Uterus (tissue), 3 donors: ENCODE measurements at regions not wholly inside any gene's neighbourhood (a gene's known extent, or its start where the extent isn't known, plus 50 kb on each side); places are given as distances from the start of the nearest gene placed in this dataset.

ENCODE experiments used
- DNase-seq, 2 donors: peaks; one replicate each; pipeline ENCODE4 v3.0.0-alpha.2; 2019 to 2020
- H3K27ac ChIP-seq, 2 donors: fragments of 200-600 bp; sonication (generic); 1 replicate in 1 of 2; 2 replicates in 1 of 2; pipeline ENCODE4 v1.5.1; 2016 to 2018
- H3K27me3 ChIP-seq, 2 donors: fragments of 200-600 bp; sonication (generic); one replicate each; pipeline ENCODE4 v1.5.1; 2018 to 2019; ENCODE audit warnings: control low read depth in 1 of 2
- H3K36me3 ChIP-seq, 2 donors: fragments of 200-600 bp; sonication (generic); one replicate each; pipeline ENCODE4 v1.5.1; 2019; ENCODE audit warnings: control low read depth in 1 of 2
- H3K4me1 ChIP-seq, 2 donors: fragments of 200-600 bp; sonication (generic); one replicate each; pipeline ENCODE4 v1.5.1; 2018 to 2019; ENCODE audit warnings: control low read depth in 1 of 2
- H3K4me3 ChIP-seq, 2 donors: fragments of 200-600 bp; sonication (generic); 1 replicate in 1 of 2; 2 replicates in 1 of 2; pipeline ENCODE4 v1.5.1; 2018 to 2019; ENCODE audit warnings: mild to moderate bottlenecking in 1 of 2
- H3K9me3 ChIP-seq, 2 donors: fragments of 200-600 bp; sonication (generic); one replicate each; pipeline ENCODE4 v1.5.1; 2019; ENCODE audit warnings: control low read depth in 1 of 2
- CTCF ChIP-seq, 4 experiments: fragments of 200-600 bp in 2 of 4; fragments of 450-650 bp in 2 of 4; sonication (generic) in 2 of 4; IDR thresholded peaks; one replicate each; pipeline ENCODE4 v1.5.1; 2016 to 2019; ENCODE audit warnings: antibody characterized with exemption in 4 of 4, mild to moderate bottlenecking in 2 of 4, moderate library complexity in 1 of 4
- POLR2A ChIP-seq, 2 donors: fragments of 450-650 bp; IDR thresholded peaks; one replicate each; pipeline ENCODE4 v1.6.1; 2016; ENCODE audit warnings: antibody characterized with exemption in 2 of 2, mild to moderate bottlenecking in 1 of 2, moderate library complexity in 1 of 2
- intact Hi-C: fragments of 100-400 bp; cut with DNase I; formaldehyde crosslinking; loops from one replicate; pipeline ENCODE4 v1.15.1; 2023; ENCODE audit warnings: low total_unique reads
- donor health status: DM: yes; HTN: yes; CAD: no.

DNA sequence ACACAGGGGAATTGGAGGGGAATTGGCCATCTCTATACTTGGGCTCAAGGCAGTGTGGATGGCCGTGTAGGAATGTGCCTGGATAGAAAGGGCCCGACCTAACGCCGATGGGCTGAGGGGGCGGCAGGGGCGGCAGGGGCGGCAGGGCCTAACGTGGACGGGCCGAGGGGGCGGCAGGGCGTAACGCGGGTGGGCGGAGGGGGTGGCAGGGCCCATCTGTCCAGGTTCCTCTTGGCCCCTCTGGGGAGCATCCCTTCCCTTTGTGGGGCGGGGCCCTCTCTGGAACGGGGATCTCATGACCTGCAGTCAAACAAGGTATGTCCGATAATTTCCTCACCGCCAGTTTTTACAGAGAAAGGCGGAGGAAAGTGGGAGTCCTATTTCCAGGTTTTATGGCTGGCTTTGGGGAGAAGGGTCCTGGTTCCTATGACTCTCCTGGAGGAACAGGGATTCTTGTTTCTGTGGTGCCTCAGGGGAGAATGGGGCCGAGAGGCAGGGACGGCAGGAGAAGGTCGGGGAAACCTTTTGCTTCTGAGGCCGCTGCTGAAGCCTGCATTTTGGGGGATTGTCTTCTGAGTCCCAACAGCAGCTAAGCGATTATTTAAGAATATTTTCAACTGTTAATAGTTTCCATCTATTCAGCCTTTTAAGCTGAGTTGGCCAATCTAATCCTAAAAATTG is 100.8 kb upstream of the FRMD1 start:
- peak in 1 of 2 donors; percentile 8 for DNase-seq
- Histone ChIP-seq H3K9me3 (no peaks in the 10 kb centered on the region), H3K27ac (no peak overlapping the region), H3K4me3 (no peak overlapping the region), H3K27me3 (no peaks in the 10 kb centered on the region), H3K4me1 (peaks cover 0 to 6% of the 10 kb centered on the region in 2 donors), H3K36me3 (no peaks in the 10 kb centered on the region)
- intact Hi-C loops, result no loop called here
- TF ChIP-seq CTCF (IDR thresholded peaks at IDR 0.05), result no peak
- no peak for TF ChIP-seq POLR2A (IDR thresholded peaks at IDR 0.05)

- intact Hi-C loops, result no loop called here
- H3K4me1 ChIP-seq, result peaks cover 0 to 6% of the 10 kb centered on the region in 2 donors
- DNase-seq, result peak in 1 of 2 donors; percentile 16
These were observed 100.1 kb upstream of the FRMD1 start for GRCh38 chr6:168179133-168179532.

DNA sequence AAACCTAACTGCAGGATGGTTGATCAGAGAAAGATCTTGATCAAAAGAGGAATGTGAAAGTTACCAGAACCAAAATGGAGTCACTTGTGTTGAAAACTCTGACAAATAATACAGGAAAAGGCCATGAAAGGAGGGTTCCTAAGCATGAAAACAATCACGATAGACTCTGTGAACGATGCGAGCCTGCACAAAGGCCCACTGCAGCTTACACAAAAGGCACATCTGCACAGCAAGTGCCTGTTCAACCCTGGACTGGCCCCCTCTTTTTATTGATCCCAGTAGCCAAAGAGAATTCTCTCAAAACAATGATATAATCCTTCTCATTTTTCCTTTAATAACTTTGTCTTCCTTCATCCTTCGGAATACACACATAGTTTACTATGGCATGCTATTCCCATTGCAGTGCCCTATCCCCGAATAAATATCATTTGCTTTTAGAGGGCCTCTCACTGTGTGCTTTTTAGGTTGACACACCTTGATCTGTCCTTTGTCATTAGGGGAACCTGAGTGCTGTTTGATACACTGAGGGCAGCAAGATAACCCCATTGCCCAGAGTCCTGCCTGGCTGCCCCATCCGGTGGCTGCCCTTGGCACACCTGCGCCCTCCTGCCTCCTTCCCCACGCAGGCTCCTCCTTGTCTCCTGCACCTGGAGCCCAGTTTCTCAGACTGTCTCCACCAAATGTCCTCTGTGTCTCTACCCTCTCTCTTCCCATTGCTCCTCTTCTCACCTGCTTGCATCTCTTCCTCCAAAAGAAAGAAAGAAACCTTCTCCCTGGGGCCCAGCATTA is 98.3 kb upstream of the FRMD1 start:
- Histone ChIP-seq H3K27me3 (no peaks in the 10 kb centered on the region), H3K4me1 (peaks cover 0 to 6% of the 10 kb centered on the region in 2 donors), H3K27ac (no peak overlapping the region), H3K4me3 (no peak overlapping the region), H3K9me3 (no peaks in the 10 kb centered on the region), H3K36me3 (no peaks in the 10 kb centered on the region)
- TF ChIP-seq POLR2A (IDR thresholded peaks at IDR 0.05) (no peak), CTCF (IDR thresholded peaks at IDR 0.05) (no peak)
- no peak for DNase-seq
- intact Hi-C loops, result no loop called here

More at GRCh38 chr6:168179133-168179532, 100.1 kb upstream of the FRMD1 start:
- TF ChIP-seq CTCF (IDR thresholded peaks at IDR 0.05), result no peak
- TF ChIP-seq POLR2A (IDR thresholded peaks at IDR 0.05), result no peak
- no peaks in the 10 kb centered on the region for H3K9me3 ChIP-seq
- no peaks in the 10 kb centered on the region for H3K27me3 ChIP-seq
- H3K4me3 ChIP-seq, result no peak overlapping the region
- peak overlapping the region in 1 of 2 donors; percentile 50 for H3K27ac ChIP-seq
- no peaks in the 10 kb centered on the region for H3K36me3 ChIP-seq

DNA sequence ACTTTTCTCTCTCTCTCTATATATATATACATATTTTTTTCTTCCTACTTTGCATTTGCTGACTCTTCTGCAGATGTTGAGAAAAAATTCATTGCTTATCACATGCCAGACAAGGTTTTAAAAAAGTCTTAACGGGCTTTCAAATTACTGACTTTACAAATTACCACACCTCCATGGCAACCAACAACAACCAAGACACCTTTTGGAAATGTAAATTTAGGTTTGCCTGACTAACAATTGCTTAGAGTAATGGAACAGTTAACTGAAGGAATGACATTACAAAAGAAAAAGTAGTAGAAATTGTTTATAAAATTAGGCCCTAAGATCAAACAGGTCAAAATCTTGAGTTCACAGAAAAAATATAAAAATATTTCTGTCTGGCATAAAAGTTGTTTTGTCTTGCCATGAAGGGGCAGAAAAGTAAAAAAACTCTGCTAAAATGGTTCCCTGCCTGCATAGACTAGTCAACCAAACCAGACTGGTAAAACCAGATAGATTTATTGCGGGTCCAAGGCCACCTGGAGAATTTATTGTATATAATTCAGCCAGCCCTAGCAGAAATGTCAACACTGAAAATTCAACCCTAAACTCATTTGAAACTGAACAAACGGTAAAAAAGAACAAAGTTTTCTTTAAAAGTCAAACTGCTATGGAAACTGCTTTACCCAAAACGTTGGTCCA is 92.8 kb upstream of the FRMD1 start:
- intact Hi-C loops, result no loop called here
- no peak overlapping the region for H3K4me3 ChIP-seq
- no peaks in the 10 kb centered on the region for H3K36me3 ChIP-seq
- peak overlapping the region; percentile 12 to 24 for H3K27ac ChIP-seq
- H3K4me1 ChIP-seq, result no peaks in the 10 kb centered on the region
- H3K9me3 ChIP-seq, result no peaks in the 10 kb centered on the region
- no peak for DNase-seq
- TF ChIP-seq POLR2A (IDR thresholded peaks at IDR 0.05), result no peak
- no peak for TF ChIP-seq CTCF (IDR thresholded peaks at IDR 0.05)
- H3K27me3 ChIP-seq, result no peaks in the 10 kb centered on the region
